Colonic mucosa (tissue), 4 donors: ENCODE measurements at regions not wholly inside any gene's neighbourhood (a gene's known extent, or its start where the extent isn't known, plus 50 kb on each side); places are given as distances from the start of the nearest gene placed in this dataset.

Experiments used
- DNase-seq: peaks from one replicate; pipeline ENCODE4 v3.0.0-alpha.2; 2020
- H3K27ac ChIP-seq: fragments of 200-600 bp; one replicate; pipeline ENCODE4 v1.8.0; 2021
- H3K27me3 ChIP-seq: fragments of 200-600 bp; one replicate; pipeline ENCODE4 v1.8.0; 2021
- H3K36me3 ChIP-seq: fragments of 200-600 bp; one replicate; pipeline ENCODE4 v1.8.0; 2021
- H3K4me1 ChIP-seq: fragments of 200-600 bp; one replicate; pipeline ENCODE4 v1.8.0; 2021; ENCODE audit warnings: mild to moderate bottlenecking
- H3K4me3 ChIP-seq: fragments of 200-600 bp; one replicate; pipeline ENCODE4 v1.8.0; 2021
- H3K9ac ChIP-seq, 2 donors: one replicate each; pipeline ENCODE4 v1.7.0; 2013; ENCODE audit warnings: control low read depth in 2 of 2, low read depth in 2 of 2, low read length in 2 of 2
- H3K9me3 ChIP-seq: fragments of 200-600 bp; one replicate; pipeline ENCODE4 v1.8.0; 2021
- intact Hi-C: fragments of 100-400 bp; cut with DNase I; formaldehyde crosslinking; loops from one replicate; pipeline ENCODE4 v1.14.1; 2022
- TF ChIP-seq, protein P1 (sequence below): fragments of 200-600 bp; IDR thresholded peaks from one replicate; pipeline ENCODE4 v1.8.0; 2022; ENCODE audit warnings: antibody characterized with exemption, mild to moderate bottlenecking
- donor health status: healthy.
- donor health status: DM: no; HTN: no; CAD: no.
- donor health status: DM: no; HTN: no; CAD: no.

DNA sequence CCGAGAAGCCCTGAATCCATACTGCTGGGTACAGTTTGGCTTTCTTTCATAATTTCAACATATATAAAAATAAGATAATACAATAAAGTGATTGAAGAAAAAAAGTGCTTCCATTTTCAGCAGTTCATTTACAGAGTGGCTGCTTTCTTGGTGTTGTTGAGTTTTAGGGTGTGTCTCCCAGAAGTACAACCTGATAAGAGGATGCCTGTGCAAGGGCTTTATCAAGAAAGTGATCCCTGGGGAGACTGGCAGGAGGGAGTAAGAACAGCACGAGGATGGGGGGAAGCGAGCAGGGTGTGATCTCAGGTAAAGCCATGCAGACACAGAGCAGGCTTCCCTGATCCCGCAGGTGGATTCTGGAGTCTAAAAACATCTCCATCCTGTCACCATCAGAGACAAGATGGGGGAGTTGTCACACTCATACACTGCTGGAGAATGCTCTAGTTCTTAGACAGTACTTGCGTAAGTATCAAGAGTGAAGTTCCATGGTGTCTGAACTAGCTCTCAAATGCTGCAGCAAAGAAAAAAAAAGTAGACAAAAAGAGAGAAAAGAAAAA is 395.9 kb downstream of the CDH26 start:
- no peaks in the 10 kb centered on the region for H3K27me3 ChIP-seq
- intact Hi-C loops, result no loop called here
- H3K4me3 ChIP-seq, result no peak overlapping the region
- H3K36me3 ChIP-seq, result no peaks in the 10 kb centered on the region
- H3K4me1 ChIP-seq, result no peaks in the 10 kb centered on the region
- no peaks in the 10 kb centered on the region for H3K9me3 ChIP-seq
- TF ChIP-seq, protein P1, sequence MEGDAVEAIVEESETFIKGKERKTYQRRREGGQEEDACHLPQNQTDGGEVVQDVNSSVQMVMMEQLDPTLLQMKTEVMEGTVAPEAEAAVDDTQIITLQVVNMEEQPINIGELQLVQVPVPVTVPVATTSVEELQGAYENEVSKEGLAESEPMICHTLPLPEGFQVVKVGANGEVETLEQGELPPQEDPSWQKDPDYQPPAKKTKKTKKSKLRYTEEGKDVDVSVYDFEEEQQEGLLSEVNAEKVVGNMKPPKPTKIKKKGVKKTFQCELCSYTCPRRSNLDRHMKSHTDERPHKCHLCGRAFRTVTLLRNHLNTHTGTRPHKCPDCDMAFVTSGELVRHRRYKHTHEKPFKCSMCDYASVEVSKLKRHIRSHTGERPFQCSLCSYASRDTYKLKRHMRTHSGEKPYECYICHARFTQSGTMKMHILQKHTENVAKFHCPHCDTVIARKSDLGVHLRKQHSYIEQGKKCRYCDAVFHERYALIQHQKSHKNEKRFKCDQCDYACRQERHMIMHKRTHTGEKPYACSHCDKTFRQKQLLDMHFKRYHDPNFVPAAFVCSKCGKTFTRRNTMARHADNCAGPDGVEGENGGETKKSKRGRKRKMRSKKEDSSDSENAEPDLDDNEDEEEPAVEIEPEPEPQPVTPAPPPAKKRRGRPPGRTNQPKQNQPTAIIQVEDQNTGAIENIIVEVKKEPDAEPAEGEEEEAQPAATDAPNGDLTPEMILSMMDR, result no peak
- H3K27ac ChIP-seq, result no peak overlapping the region
- no peak for DNase-seq
- H3K9ac ChIP-seq, result no peak overlapping the region

DNA sequence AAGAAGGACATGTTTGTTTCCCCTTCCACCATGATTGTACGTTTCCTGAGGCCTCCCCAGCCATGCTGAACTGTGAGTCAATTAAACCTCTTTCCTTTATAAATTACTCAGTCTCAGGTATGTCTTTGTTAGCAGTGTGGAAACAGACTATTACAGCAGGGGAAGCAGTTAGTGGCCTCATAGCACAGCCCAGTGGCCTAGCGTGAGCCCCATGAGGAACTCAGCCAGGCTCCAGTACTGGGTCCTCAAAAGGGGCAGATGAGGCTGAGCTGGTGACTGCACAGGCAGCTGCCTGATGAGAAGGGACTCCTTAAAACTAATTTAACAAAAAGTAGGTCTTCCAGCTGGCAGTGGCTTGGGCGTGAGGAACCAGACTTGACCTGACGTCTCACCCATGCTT is 399.9 kb downstream of the CDH26 start:
- intact Hi-C loops, result no loop called here

GRCh38 chr20:60359010-60359409 is 400.8 kb downstream of the CDH26 start:
- Histone ChIP-seq H3K36me3 (no peaks in the 10 kb centered on the region), H3K9ac (no peak overlapping the region), H3K27me3 (no peaks in the 10 kb centered on the region), H3K4me3 (no peak overlapping the region), H3K4me1 (no peaks in the 10 kb centered on the region), H3K9me3 (no peaks in the 10 kb centered on the region), H3K27ac (no peak overlapping the region)
- TF ChIP-seq, protein P1, result no peak
- DNase-seq, result no peak
- intact Hi-C loops, result no loop called here

More for the DNA sequence above, 399.9 kb downstream of the CDH26 start:
- TF ChIP-seq, protein P1, result no peak
- no peak overlapping the region for H3K9ac ChIP-seq
- H3K36me3 ChIP-seq, result no peaks in the 10 kb centered on the region
- no peak overlapping the region for H3K4me3 ChIP-seq
- H3K9me3 ChIP-seq, result no peaks in the 10 kb centered on the region
- no peaks in the 10 kb centered on the region for H3K27me3 ChIP-seq
- DNase-seq, result no peak
- H3K4me1 ChIP-seq, result no peaks in the 10 kb centered on the region
- no peak overlapping the region for H3K27ac ChIP-seq

- Histone ChIP-seq H3K9ac (no peak overlapping the region), H3K27ac (no peak overlapping the region), H3K36me3 (no peaks in the 10 kb centered on the region), H3K4me3 (no peak overlapping the region), H3K9me3 (no peaks in the 10 kb centered on the region), H3K4me1 (no peaks in the 10 kb centered on the region), H3K27me3 (no peaks in the 10 kb centered on the region)
- intact Hi-C loops, result loop anchor here (5.0 kb wide), 1 partner anchor 150 kb away; no protein-coding TSS in a partner anchor
- no peak for DNase-seq
- TF ChIP-seq, protein P1, result no peak
Measured at GRCh38 chr20:60361761-60362395, 403.7 kb downstream of the CDH26 start.

DNA sequence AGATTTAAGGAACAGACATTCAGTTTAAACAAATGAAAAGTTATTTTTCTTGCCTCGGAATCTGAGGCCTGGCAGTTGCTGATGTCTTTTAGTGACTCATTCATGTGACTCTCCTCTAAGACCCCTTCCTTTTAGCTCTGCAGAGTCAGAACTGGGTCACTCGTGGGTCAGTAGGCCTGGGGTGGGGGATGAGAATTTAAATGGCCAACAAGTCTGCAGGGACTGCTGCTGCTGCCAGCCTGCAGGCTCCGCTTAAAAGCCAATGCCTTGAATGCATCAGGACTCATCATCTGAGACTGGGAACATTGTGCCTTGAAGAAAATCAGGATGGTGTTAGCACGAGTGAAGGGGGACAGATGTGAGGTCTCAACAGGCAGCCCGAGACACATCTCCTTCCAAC is 404.3 kb downstream of the CDH26 start:
- intact Hi-C loops, result loop anchor here (5.0 kb wide), 1 partner anchor 150 kb away; no protein-coding TSS in a partner anchor
- Histone ChIP-seq H3K27me3 (no peaks in the 10 kb centered on the region), H3K27ac (no peak overlapping the region), H3K4me1 (no peaks in the 10 kb centered on the region), H3K9ac (no peak overlapping the region), H3K9me3 (no peaks in the 10 kb centered on the region), H3K4me3 (no peak overlapping the region), H3K36me3 (no peaks in the 10 kb centered on the region)
- TF ChIP-seq, protein P1, result no peak
- DNase-seq, result no peak
